ENCODE measurements at regions not wholly inside any gene's neighbourhood (a gene's known extent, or its start where the extent isn't known, plus 50 kb on each side); places are given as distances from the start of the nearest gene placed in this dataset.

- TF ChIP-seq YY1 (IDR thresholded peaks at IDR 0.05; ENCODE audit: insufficient read depth, insufficient read length) (no peak), SUZ12 (IDR thresholded peaks at IDR 0.05; ENCODE audit: extremely low read depth, insufficient read depth, insufficient read length) (no peak), ZNF274 (IDR thresholded peaks at IDR 0.05; ENCODE audit: low read depth, low read length) (no peak)
These were observed 692.4 kb downstream of the NLGN4X start for GRCh38 chrX:5536261-5536660.

Measured in NT2/D1 (cell line).